ENCODE measurements at regions not wholly inside any gene's neighbourhood (a gene's known extent, or its start where the extent isn't known, plus 50 kb on each side); places are given as distances from the start of the nearest gene placed in this dataset.

GRCh38 chr13:73827434-73827833 lies 306.8 kb downstream of the KLF12 start:
- TF ChIP-seq POLR2AphosphoS5 (IDR thresholded peaks at IDR 0.05; ENCODE audit: low read depth, low read length), result no peak
- no peak for TF ChIP-seq TAF1 (IDR thresholded peaks at IDR 0.05; ENCODE audit: borderline replicate concordance, insufficient read depth, low read length)

Measured in PFSK-1 (cell line).